CD4-positive, alpha-beta T cell (primary cell): ENCODE measurements at regions not wholly inside any gene's neighbourhood (a gene's known extent, or its start where the extent isn't known, plus 50 kb on each side); places are given as distances from the start of the nearest gene placed in this dataset.

Source experiments
- ATAC-seq: fragments of 200-7000 bp; cut with Tn5 transposase; one replicate; pipeline ENCODE4 v1.10.0; 2022; ENCODE audit warnings: mild to moderate bottlenecking; ENCODE audit not compliant: poor library complexity
- CTCF ChIA-PET: fragments of 350-600 bp; sonication (Branson Sonifier 250); formaldehyde crosslinking; loops from one replicate; lab custom pipeline; 2021; ENCODE audit warnings: antibody characterized with exemption, inconsistent platforms; lab: Charles Lee
- POLR2A ChIA-PET: fragments of 350-600 bp; sonication (Branson Sonifier 250); formaldehyde crosslinking; loops from one replicate; lab custom pipeline; 2021; ENCODE audit warnings: antibody characterized with exemption, inconsistent platforms; lab: Charles Lee
- DNase-seq, 14 experiments: peaks; one replicate each; pipeline ENCODE4 v3.0.0-alpha.2; 2013 to 2020; ENCODE audit warnings: mixed read lengths in 2 of 14
- H3K27ac ChIP-seq, 2 donors: one replicate each; pipeline versions ENCODE4 v1.5.1 to v1.7.0; 2013; ENCODE audit warnings: low read length in 2 of 2, low read depth in 1 of 2, mild to moderate bottlenecking in 1 of 2
- H3K27me3 ChIP-seq, 2 experiments: 1 replicate in 1 of 2; 2 replicates in 1 of 2; pipeline versions ENCODE4 v1.6.1 to v1.7.0; 2013; ENCODE audit warnings: low read length in 2 of 2, control low read depth in 1 of 2, mild to moderate bottlenecking in 1 of 2, moderate library complexity in 1 of 2; ENCODE audit not compliant: insufficient read depth in 2 of 2, control insufficient read depth in 1 of 2
- H3K36me3 ChIP-seq: one replicate; pipeline ENCODE4 v1.6.1; 2013; ENCODE audit warnings: low read length, control low read depth; ENCODE audit not compliant: insufficient read depth
- H3K4me1 ChIP-seq: one replicate; pipeline ENCODE4 v1.6.1; 2013; ENCODE audit warnings: low read length, control low read depth; ENCODE audit not compliant: insufficient read depth
- H3K4me3 ChIP-seq: one replicate; pipeline ENCODE4 v1.5.1; 2013; ENCODE audit warnings: mild to moderate bottlenecking, low read length, moderate library complexity
- H3K9me3 ChIP-seq, 2 experiments: 1 replicate in 1 of 2; 2 replicates in 1 of 2; pipeline versions ENCODE4 v1.6.1 to v1.7.0; 2013; ENCODE audit warnings: low read length in 2 of 2, mild to moderate bottlenecking in 2 of 2, control low read depth in 1 of 2, moderate library complexity in 1 of 2; ENCODE audit not compliant: control insufficient read depth in 1 of 2, insufficient read depth in 1 of 2
- H3K27ac Mint-ChIP-seq: one replicate; pipeline ENCODE4 v1.8.0; 2020; ENCODE audit warnings: mixed read lengths
- H3K27me3 Mint-ChIP-seq: one replicate; pipeline ENCODE4 v1.8.0; 2021; ENCODE audit warnings: mixed read lengths
- H3K36me3 Mint-ChIP-seq: one replicate; pipeline ENCODE4 v1.8.0; 2021; ENCODE audit warnings: low read depth, mixed read lengths
- H3K4me1 Mint-ChIP-seq: one replicate; pipeline ENCODE4 v1.8.0; 2021; ENCODE audit warnings: low read depth, mixed read lengths
- H3K4me3 Mint-ChIP-seq: one replicate; pipeline ENCODE4 v1.8.0; 2020; ENCODE audit warnings: mild to moderate bottlenecking, mixed read lengths
- H3K9me3 Mint-ChIP-seq: one replicate; pipeline ENCODE4 v1.8.0; 2020; ENCODE audit warnings: mixed read lengths
- CTCF ChIP-seq: fragments of 200-600 bp; IDR thresholded peaks from one replicate; pipeline ENCODE4 v1.8.0; 2022; ENCODE audit warnings: antibody characterized with exemption, mild to moderate bottlenecking
- intact Hi-C, 2 experiments: fragments of 100-400 bp; cut with DNase I in 1 of 2; cut with micrococcal nuclease in 1 of 2; formaldehyde crosslinking; loops; one replicate each; pipeline versions ENCODE4 v1.15.1 to v1.9.0; 2023 to 2025; cut with DNase I, micrococcal nuclease

- no peaks in the 10 kb centered on the region for H3K9me3 ChIP-seq
- DNase-seq (no peak), ATAC-seq (no peak)
- H3K4me3 ChIP-seq = no peak overlapping the region
- no peak overlapping the region for H3K4me3 Mint-ChIP-seq
- intact Hi-C loops = no loop called here
- no peaks in the 10 kb centered on the region for H3K36me3 ChIP-seq
- ChIA-PET CTCF (no interaction called here), POLR2A (interaction anchor here (0.6 kb wide), 1 partner anchor 495 kb away, joined by 3 read pairs; no protein-coding TSS in a partner anchor)
- no peak for TF ChIP-seq CTCF
- H3K36me3 Mint-ChIP-seq = no peaks in the 10 kb centered on the region
- H3K4me1 Mint-ChIP-seq = no peaks in the 10 kb centered on the region
- H3K27me3 Mint-ChIP-seq = peaks cover 6% of the 10 kb centered on the region
- H3K4me1 ChIP-seq = no peaks in the 10 kb centered on the region
- no peak overlapping the region for H3K27ac Mint-ChIP-seq
- no peak overlapping the region for H3K27ac ChIP-seq
- no peaks in the 10 kb centered on the region for H3K9me3 Mint-ChIP-seq
- peaks cover 12 to 14% of the 10 kb centered on the region in 2 experiments for H3K27me3 ChIP-seq
These were observed 208.2 kb downstream of the URB2 start for GRCh38 chr1:229834230-229834629.

- H3K27me3 ChIP-seq = peaks cover 12 to 14% of the 10 kb centered on the region in 2 experiments
- no peaks in the 10 kb centered on the region for H3K36me3 ChIP-seq
- no peaks in the 10 kb centered on the region for H3K4me1 ChIP-seq
- ChIA-PET CTCF (no interaction called here), POLR2A (no interaction called here)
- H3K27ac Mint-ChIP-seq = no peak overlapping the region
- H3K4me1 Mint-ChIP-seq = no peaks in the 10 kb centered on the region
- H3K27ac ChIP-seq = no peak overlapping the region
- H3K9me3 Mint-ChIP-seq = no peaks in the 10 kb centered on the region
- no peaks in the 10 kb centered on the region for H3K36me3 Mint-ChIP-seq
- no peak for TF ChIP-seq CTCF
- H3K27me3 Mint-ChIP-seq = peaks cover 15% of the 10 kb centered on the region
- DNase-seq (no peak), ATAC-seq (no peak)
- H3K4me3 ChIP-seq = no peak overlapping the region
- intact Hi-C loops = no loop called here
- H3K4me3 Mint-ChIP-seq = no peak overlapping the region
- H3K9me3 ChIP-seq = no peaks in the 10 kb centered on the region
These were observed 209.2 kb downstream of the URB2 start for GRCh38 chr1:229835226-229835625.

- intact Hi-C loops = no loop called here
These were observed 210.3 kb downstream of the URB2 start for GRCh38 chr1:229836324-229836723.

More at GRCh38 chr1:229836324-229836723, 210.3 kb downstream of the URB2 start:
- Mint-ChIP-seq H3K27me3 (peaks cover 10% of the 10 kb centered on the region), H3K4me1 (no peaks in the 10 kb centered on the region), H3K9me3 (no peaks in the 10 kb centered on the region), H3K27ac (no peak overlapping the region), H3K36me3 (no peaks in the 10 kb centered on the region), H3K4me3 (no peak overlapping the region)
- no peaks in the 10 kb centered on the region for H3K9me3 ChIP-seq
- no peak overlapping the region for H3K4me3 ChIP-seq
- peaks cover 12 to 14% of the 10 kb centered on the region in 2 experiments for H3K27me3 ChIP-seq
- DNase-seq = no peak
- no peaks in the 10 kb centered on the region for H3K4me1 ChIP-seq
- no peak for TF ChIP-seq CTCF
- H3K36me3 ChIP-seq = no peaks in the 10 kb centered on the region
- ChIA-PET POLR2A (no interaction called here), CTCF (no interaction called here)
- ATAC-seq = no peak
- H3K27ac ChIP-seq = no peak overlapping the region
